GM10266 (cell line): ENCODE measurements at regions not wholly inside any gene's neighbourhood (a gene's known extent, or its start where the extent isn't known, plus 50 kb on each side); places are given as distances from the start of the nearest gene placed in this dataset.

Experiments used
- DNase-seq: peaks from one replicate; pipeline ENCODE4 v3.0.0; 2012; ENCODE audit errors: extremely low spot score
- TF ChIP-seq, protein P1 (sequence below): IDR thresholded peaks from 2 replicates; pipeline ENCODE4 v1.5.1; 2012; ENCODE audit warnings: mild to moderate bottlenecking, low read depth; ENCODE audit not compliant: control insufficient read depth, insufficient read depth; ENCODE audit errors: missing control alignments

DNA sequence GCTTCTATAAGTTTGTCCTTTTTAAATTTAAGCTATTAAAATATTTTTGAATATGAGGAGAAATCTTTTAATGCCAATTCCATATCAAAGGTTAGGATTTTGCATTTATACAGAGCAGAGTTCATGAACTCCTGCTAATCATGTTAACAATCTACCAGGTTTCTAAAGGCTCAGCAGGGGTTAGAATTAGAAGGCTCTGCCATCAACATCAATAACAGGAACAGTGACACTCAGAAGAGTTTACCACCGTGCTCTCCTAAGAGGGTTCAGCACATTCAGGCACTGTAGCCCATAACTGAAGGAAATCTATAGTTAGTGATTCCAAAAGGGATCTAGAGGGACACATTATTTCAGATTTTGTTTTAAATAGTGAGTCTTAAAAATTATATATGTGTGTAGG lies 100.1 kb downstream of the HOXA1 start:
- DNase-seq, result no peak
- TF ChIP-seq, protein P1, sequence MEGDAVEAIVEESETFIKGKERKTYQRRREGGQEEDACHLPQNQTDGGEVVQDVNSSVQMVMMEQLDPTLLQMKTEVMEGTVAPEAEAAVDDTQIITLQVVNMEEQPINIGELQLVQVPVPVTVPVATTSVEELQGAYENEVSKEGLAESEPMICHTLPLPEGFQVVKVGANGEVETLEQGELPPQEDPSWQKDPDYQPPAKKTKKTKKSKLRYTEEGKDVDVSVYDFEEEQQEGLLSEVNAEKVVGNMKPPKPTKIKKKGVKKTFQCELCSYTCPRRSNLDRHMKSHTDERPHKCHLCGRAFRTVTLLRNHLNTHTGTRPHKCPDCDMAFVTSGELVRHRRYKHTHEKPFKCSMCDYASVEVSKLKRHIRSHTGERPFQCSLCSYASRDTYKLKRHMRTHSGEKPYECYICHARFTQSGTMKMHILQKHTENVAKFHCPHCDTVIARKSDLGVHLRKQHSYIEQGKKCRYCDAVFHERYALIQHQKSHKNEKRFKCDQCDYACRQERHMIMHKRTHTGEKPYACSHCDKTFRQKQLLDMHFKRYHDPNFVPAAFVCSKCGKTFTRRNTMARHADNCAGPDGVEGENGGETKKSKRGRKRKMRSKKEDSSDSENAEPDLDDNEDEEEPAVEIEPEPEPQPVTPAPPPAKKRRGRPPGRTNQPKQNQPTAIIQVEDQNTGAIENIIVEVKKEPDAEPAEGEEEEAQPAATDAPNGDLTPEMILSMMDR, result no peak

DNA sequence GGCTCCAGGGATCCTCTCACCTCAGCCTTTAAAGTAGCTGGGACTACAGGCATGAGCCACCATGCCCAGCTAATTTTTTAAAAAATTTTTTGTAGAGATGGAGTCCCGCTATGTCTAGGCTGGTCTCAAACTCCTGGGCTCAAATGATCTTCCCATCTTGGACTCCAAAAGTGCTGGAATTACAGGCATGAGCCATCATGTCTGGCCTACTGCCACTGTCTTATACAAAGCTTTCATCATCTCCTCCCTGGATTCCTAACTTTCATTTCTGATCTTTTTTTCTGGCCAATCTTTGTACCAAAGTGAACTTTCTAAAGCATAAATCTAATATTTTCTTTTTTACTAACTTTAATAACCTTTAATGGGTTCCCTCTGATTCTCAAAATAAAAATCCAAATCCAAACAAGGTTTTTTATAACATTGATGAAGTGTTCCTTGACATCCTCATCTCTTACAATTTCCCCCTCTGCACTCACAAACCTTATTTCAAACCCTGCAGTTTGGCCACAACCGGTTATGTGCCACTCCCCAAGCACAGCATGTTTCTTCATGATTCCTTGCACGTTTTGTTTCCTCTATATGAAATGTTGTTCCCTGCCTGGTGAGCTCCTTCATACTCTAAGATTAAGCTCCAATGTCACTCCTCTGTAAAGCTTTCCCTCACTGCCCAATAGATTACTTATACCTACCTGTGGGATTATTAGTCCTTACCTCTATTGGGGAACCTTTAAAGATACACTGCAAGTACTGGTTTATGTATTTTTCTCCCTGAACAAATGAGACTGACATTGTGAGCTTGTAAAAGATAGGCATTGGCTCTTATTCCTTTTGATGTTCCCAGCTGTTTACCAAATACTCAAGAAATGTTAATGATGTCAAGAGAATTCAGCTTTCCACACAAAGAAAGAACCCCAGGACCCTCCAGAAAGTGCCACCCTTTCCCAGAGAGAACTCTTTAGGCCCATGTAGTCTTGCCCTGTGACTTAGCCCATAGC lies 101.7 kb downstream of the HOXA1 start:
- TF ChIP-seq, protein P1, result no peak
- DNase-seq, result no peak

DNA sequence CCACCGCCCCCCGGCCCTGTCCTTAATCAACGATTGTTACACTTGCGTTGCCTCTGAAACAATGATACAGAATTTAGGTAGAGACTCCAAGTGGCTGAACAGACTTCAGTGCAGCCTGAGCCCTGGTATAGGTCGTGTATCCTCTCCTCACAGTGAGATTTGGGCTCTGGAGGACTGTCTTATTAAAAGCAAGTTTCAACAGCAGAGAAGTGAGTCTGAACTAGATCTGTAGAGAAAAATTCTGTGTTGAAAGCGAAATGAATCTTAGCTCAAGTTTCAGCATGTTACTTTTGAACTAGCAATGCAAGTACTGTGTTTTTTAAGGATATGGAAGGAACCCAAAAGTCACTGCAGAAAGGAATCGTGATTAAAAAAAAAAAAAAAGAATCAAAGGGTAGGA lies 103.1 kb downstream of the HOXA1 start:
- TF ChIP-seq, protein P1, result no peak
- DNase-seq, result no peak

DNA sequence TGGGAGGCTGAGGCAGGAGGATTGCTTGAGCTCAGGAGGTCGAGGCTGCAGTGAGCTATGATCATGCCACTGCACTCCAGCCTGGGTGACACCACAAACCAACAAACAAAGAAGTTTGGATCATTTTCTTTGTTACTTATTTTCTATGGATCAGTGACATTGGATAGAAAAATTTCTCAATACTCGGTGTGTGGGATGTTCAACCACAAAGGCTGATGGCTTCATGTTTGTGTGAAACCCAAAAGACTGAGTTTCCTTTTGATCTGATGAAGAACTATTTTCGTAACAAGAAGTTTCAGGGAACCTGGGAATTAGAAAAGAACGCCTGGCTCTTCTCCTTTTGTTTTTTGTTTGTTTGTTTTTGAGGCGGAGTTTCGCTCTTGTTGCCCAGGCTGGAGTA lies 104.0 kb downstream of the HOXA1 start:
- TF ChIP-seq, protein P1, result no peak
- no peak for DNase-seq

DNA sequence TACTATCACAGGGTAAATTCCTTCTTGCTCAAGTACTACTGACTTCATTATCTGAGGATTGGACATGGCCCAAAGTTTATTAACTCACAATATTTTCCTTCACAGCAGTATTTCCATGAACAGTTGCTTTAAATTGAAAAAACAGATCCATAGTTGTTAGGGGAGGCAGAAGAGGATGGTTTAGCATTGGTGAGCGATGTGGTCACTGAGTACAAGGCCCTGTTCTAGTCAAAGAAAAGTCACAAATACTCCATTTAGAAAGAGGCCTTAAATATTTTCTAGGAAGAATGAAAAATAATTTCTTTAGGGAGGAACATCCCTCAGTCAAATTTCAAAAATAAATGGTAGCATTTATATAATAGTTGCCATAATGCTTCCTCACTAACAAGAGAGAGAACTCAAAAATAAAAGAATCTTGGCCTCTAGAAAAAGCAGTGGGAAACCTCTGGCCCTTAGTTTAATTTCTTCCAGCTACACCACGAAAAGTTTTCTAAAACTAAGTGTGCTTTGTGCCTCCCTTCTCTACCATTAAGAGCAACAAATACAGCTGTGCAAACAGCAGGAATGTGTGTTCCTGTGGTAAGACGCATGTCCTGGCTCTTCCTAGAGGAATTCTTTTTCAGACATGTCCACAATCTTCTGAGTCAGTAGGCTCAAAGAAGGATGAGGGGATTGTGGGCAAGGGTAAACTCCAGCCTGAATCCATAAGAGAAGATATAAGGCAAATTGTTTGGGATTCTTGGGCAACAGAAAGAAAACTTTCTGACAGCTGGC lies 105.7 kb downstream of the HOXA1 start:
- TF ChIP-seq, protein P1, result no peak
- no peak for DNase-seq

DNA sequence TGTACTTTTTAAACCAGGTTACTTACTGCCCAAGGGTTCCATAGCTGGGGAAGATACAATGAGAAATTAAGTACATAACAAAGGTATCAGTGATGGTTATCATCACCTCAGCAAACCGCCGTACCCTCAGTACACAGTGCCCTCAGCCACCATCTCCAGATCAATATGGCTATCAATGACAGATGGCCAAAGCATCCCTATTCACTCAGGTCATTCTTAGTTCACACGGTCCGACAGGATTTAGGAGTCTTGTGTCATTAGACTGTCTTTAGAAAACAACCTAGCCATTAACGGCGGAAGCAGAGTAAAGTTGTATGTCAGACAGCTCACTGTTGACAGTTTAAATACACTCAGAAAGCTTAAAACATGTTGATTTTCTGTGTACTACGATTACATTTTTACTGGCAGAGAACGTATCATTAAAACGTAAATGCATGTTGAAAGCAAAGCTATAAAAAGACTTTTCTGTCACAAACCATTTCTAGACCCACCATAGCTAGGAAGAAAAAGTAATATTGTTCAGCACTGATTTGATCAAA lies 106.9 kb downstream of the HOXA1 start:
- TF ChIP-seq, protein P1, result no peak
- DNase-seq, result no peak

DNA sequence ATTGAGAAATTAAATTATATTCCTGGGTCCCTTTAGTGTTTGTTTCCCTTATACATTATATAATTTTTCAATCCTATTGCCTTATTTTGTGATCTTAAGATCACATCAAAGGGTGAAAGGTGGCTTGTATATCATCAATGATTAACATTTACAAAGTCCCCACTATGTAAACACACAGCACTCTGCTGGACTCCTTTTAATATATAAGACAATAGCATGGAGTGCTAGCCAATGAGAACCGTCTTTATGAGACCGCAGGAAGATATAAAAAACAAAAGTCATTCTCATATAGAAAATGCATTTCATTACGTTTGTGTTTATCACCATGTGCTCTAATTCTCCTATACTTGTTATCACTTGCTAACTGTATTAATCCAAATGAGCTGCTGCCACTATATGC lies 108.5 kb downstream of the HOXA1 start:
- no peak for DNase-seq
- TF ChIP-seq, protein P1, result no peak
